Upper lobe of right lung (tissue), 1 donor: ENCODE measurements at regions not wholly inside any gene's neighbourhood (a gene's known extent, or its start where the extent isn't known, plus 50 kb on each side); places are given as distances from the start of the nearest gene placed in this dataset.

Source experiments
- ATAC-seq: fragments of 200-7000 bp; cut with Tn5 transposase; one replicate; pipeline ENCODE4 v1.9.1; 2020; ENCODE audit warnings: mild to moderate bottlenecking, moderate library complexity
- DNase-seq: peaks from one replicate; pipeline ENCODE4 v3.0.0-alpha.2; 2020
- H3K27ac ChIP-seq: fragments of 200-600 bp; one replicate; pipeline ENCODE4 v1.8.0; 2022
- H3K27me3 ChIP-seq: fragments of 200-600 bp; one replicate; pipeline ENCODE4 v1.8.0; 2022; ENCODE audit warnings: mild to moderate bottlenecking
- H3K36me3 ChIP-seq: fragments of 200-600 bp; one replicate; pipeline ENCODE4 v1.8.0; 2022
- H3K4me1 ChIP-seq: fragments of 200-600 bp; one replicate; pipeline ENCODE4 v1.8.0; 2022
- H3K4me3 ChIP-seq: fragments of 200-600 bp; one replicate; pipeline ENCODE4 v1.8.0; 2022; ENCODE audit warnings: mild to moderate bottlenecking
- H3K9me3 ChIP-seq: fragments of 200-600 bp; one replicate; pipeline ENCODE4 v1.8.0; 2022
- intact Hi-C: fragments of 100-400 bp; cut with DNase I; formaldehyde crosslinking; loops from one replicate; pipeline ENCODE4 v1.11.0; 2022
- TF ChIP-seq, protein P1 (sequence below): fragments of 200-600 bp; IDR thresholded peaks from one replicate; pipeline ENCODE4 v1.8.0; 2022; ENCODE audit warnings: antibody characterized with exemption
- donor health status: DM: no; HTN: yes; CAD: no; lungs with severe emphysema.

- DNase-seq = no peak
- H3K4me3 ChIP-seq = no peak overlapping the region
- intact Hi-C loops = no loop called here
- no peaks in the 10 kb centered on the region for H3K27me3 ChIP-seq
- no peaks in the 10 kb centered on the region for H3K36me3 ChIP-seq
- H3K9me3 ChIP-seq = no peaks in the 10 kb centered on the region
- ATAC-seq = no peak
- no peaks in the 10 kb centered on the region for H3K4me1 ChIP-seq
- TF ChIP-seq, protein P1, sequence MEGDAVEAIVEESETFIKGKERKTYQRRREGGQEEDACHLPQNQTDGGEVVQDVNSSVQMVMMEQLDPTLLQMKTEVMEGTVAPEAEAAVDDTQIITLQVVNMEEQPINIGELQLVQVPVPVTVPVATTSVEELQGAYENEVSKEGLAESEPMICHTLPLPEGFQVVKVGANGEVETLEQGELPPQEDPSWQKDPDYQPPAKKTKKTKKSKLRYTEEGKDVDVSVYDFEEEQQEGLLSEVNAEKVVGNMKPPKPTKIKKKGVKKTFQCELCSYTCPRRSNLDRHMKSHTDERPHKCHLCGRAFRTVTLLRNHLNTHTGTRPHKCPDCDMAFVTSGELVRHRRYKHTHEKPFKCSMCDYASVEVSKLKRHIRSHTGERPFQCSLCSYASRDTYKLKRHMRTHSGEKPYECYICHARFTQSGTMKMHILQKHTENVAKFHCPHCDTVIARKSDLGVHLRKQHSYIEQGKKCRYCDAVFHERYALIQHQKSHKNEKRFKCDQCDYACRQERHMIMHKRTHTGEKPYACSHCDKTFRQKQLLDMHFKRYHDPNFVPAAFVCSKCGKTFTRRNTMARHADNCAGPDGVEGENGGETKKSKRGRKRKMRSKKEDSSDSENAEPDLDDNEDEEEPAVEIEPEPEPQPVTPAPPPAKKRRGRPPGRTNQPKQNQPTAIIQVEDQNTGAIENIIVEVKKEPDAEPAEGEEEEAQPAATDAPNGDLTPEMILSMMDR = no peak
- H3K27ac ChIP-seq = no peak overlapping the region
Measured at GRCh38 chr2:217643789-217644301, 358.9 kb downstream of the TNS1 start.

- intact Hi-C loops = no loop called here
- H3K4me1 ChIP-seq = no peaks in the 10 kb centered on the region
Measured at GRCh38 chr2:217642944-217643343, 359.9 kb downstream of the TNS1 start.

DNA sequence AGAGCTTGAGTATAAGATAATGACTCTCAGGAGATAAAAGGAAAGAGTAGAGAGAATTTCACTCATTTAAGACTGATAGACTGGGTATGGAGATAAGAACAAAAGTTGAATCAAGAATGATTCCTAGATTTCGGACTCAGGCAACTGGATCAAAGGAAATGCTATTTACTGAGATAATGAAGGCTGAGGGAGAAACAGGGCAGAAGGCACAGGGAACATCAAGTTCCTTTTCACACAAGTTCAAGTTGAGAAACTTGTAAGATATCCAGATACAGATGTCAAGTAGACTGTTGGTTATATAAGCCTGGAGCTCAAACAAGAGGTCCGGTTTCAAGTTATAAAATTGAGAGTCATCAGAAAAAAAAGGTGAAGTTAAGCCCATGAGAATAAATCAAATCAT is 360.8 kb downstream of the TNS1 start:
- Histone ChIP-seq H3K36me3 (no peaks in the 10 kb centered on the region), H3K27ac (peak overlapping the region; percentile 45), H3K4me1 (no peaks in the 10 kb centered on the region), H3K9me3 (no peaks in the 10 kb centered on the region), H3K4me3 (no peak overlapping the region), H3K27me3 (no peaks in the 10 kb centered on the region)
- intact Hi-C loops = no loop called here
- DNase-seq (no peak), ATAC-seq (no peak)
- TF ChIP-seq, protein P1 = no peak

More at GRCh38 chr2:217642944-217643343, 359.9 kb downstream of the TNS1 start:
- no peak for DNase-seq
- TF ChIP-seq, protein P1 = no peak
- ATAC-seq = no peak
- no peak overlapping the region for H3K27ac ChIP-seq
- H3K9me3 ChIP-seq = no peaks in the 10 kb centered on the region
- H3K36me3 ChIP-seq = no peaks in the 10 kb centered on the region
- H3K4me3 ChIP-seq = no peak overlapping the region
- no peaks in the 10 kb centered on the region for H3K27me3 ChIP-seq

DNA sequence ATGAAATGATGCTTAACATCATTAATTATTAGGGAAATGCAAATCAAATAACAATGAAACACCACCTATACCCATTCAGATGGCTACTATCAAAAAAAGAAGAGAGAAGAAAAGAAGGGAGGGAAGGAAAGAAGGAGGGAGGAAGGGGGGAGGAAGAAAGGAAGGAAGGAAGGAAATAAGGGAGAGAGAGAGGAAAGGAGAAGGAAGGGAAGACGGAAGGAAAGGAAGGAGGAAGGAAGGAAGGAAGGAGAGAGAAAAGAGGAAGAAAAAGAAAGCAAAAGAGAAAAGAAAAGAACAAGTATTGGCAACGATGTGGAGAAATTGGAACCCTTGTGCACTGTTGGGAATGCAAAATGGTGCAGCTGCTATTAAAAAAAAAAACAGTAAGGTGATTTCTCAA is 363.3 kb downstream of the TNS1 start:
- Histone ChIP-seq H3K36me3 (no peaks in the 10 kb centered on the region), H3K9me3 (no peaks in the 10 kb centered on the region), H3K4me3 (no peak overlapping the region), H3K27me3 (no peaks in the 10 kb centered on the region), H3K4me1 (no peaks in the 10 kb centered on the region), H3K27ac (no peak overlapping the region)
- TF ChIP-seq, protein P1 = no peak
- DNase-seq (no peak), ATAC-seq (no peak)
- intact Hi-C loops = no loop called here

DNA sequence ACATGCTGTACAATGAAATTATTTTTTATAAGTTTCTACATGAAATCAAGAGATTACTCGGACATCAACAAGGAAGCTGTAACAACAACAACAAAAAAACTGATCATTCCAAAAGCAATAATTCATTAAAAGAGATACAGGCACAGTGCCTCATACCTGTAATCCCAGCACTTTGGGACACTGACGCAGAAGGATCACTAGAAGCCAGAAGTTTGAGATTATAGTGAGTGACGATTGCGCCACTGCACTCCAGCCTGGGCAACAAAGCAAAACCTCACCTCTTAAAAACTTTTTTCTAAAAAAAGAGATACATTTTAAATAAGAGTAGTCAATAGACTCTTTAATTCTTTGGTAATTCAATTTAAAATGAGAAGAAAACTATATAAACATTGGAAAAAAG is 364.3 kb downstream of the TNS1 start:
- no peak for ATAC-seq
- TF ChIP-seq, protein P1 = no peak
- Histone ChIP-seq H3K27ac (no peak overlapping the region), H3K36me3 (no peaks in the 10 kb centered on the region), H3K4me3 (no peak overlapping the region), H3K4me1 (no peaks in the 10 kb centered on the region), H3K27me3 (no peaks in the 10 kb centered on the region), H3K9me3 (no peaks in the 10 kb centered on the region)
- intact Hi-C loops = no loop called here
- no peak for DNase-seq

GRCh38 chr2:217638031-217638430 is 364.8 kb downstream of the TNS1 start:
- Histone ChIP-seq H3K9me3 (no peaks in the 10 kb centered on the region), H3K36me3 (no peaks in the 10 kb centered on the region), H3K27me3 (no peaks in the 10 kb centered on the region), H3K4me3 (no peak overlapping the region), H3K4me1 (no peaks in the 10 kb centered on the region), H3K27ac (no peak overlapping the region)
- TF ChIP-seq, protein P1 = no peak
- intact Hi-C loops = no loop called here
- DNase-seq = no peak
- ATAC-seq = no peak
